GM19239 (cell line): ENCODE measurements at regions not wholly inside any gene's neighbourhood (a gene's known extent, or its start where the extent isn't known, plus 50 kb on each side); places are given as distances from the start of the nearest gene placed in this dataset.

Experiments
- DNase-seq: peaks from one replicate; pipeline ENCODE4 v3.0.0; 2011; ENCODE audit warnings: low spot score; ENCODE audit not compliant: insufficient read length
- FAIRE-seq: peaks from 2 replicates; lab custom pipeline; 2011; peaks lifted over from hg19 to GRCh38; lab: Jason Lieb, UNC

DNA sequence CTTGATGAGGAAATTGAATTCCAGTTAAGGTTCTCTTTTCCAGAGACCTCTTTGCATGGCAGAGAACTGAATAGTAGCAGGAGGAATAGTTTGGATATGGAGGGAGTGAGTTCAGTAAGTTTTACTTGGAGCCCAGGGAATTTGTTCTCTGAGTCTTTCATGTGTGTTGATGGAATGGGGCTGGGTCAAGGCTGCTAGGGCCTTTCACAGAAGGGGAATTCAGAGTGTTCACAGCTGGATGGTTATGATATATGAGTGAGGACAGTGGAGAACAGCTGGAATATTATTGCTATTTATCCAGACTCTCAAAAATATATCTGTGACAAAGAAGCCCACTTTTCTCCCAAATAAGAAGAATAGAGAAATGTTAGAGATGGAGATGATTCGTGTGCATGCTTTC lies 372.8 kb downstream of the PLK2 start:
- DNase-seq (no peak), FAIRE-seq (no peak)

DNA sequence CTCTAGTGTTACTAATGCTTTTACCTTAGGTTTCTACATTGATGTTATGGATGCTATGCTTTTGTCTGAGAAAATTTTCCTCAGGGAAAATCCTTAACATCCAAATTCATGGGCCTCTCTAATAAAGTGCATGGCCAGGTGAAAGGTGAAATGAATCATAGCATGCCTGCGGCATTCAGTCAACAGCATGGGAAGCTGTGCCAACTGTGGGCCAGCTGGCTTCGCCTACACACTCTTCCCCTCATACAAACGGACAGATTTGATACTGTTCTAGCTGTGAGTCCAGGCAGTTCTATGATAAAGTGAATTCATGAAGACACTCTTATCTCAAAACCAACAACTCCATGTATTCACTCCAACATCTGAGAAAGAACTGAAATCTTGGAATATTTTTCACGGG lies 374.1 kb downstream of the PLK2 start:
- no peak for FAIRE-seq
- no peak for DNase-seq

DNA sequence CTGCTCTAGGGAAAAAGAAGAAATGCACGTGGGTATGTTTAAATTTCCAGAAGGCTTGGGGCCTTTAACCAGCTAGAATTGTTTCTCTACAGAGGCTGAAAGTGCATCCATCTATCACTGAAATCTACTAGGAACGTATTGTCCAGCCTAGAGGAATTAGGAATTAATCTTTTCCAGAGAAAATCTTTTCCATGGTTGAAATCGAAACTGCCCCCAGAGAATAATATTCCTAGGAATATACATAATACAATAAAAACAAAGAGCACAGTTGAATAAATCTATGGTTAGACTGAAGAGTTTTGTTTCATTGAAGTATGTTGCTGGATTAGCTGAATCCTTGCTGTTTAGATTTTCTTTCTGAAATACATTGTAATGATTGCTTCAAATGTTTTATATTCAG lies 378.5 kb downstream of the PLK2 start:
- no peak for FAIRE-seq
- no peak for DNase-seq

- FAIRE-seq = no peak
- DNase-seq = no peak
These were observed 379.3 kb downstream of the PLK2 start for GRCh38 chr5:58080573-58080972.

DNA sequence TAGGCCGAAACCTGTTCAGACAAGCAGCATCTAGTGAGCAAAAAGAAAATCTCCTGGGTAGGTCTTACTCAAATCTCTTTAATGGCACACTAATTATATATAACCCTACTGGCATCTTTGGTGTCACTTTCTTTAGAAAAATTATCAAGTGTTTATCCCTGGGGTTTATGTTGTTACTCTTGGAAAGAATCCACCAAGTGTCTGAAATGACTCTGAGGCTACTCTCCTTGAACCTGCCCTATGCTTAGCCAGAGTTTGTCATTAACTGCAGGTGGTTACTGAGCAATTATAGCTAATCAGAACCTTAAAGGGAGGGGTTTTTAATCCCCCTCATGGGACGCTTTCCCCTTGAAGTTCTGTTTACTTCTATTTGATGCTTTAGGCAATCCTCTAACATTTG lies 381.9 kb downstream of the PLK2 start:
- DNase-seq (no peak), FAIRE-seq (no peak)

DNA sequence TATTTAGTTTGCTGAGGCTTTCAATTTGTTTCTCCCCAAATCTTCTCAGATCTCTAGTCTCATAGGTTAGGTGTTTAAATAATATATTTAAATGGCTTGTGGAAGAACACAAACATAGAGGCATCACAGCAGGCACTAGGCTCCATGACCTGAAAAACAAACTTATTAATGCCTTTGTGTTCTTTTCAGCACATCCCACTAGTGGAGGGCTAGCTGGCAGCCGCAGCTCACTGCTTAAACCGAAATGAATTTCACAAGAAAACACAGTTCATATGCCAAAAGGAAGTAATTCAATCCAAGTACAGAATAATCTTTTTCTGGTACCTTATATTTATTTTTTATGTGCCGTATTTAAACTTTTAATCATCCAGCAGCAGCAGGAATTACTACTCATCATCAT lies 382.5 kb downstream of the PLK2 start:
- FAIRE-seq = no peak
- DNase-seq = no peak

DNA sequence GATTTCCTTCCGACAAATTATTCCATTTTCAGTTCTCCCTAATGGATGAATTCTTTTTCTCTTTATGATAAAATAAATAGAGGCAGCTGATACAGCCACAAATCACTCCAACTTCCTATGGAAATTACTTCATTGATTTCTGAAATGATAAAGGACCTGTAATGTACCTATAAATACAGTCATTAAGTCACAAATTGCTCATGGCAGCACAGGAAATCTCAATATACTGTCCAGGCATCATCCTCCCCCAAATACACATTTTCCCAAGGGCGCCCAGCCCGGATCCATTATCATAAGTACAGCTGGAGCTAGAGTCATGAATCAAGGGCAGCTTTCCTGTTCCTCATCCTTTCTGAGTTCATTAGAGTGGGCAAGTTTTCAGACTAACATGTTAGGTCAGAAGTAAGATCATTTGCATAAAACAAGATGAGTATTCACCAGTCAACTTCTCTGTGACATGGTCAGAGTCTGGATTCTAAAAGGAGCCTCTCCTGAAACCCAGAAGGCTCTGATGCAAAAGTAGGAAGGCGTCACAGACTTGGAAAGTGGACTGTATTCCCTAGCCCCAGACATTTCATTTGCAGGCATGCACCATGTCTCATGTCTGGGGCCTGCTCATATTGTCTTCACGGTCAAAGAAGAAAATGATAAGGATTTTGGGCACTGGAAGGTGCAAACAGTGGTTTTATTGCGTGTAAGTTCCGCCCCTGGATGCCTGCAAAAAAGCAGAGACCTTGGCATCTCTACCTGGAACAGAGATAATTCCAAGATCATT lies 383.2 kb downstream of the PLK2 start:
- DNase-seq (no peak), FAIRE-seq (no peak)

- FAIRE-seq = no peak
- DNase-seq = no peak
These were observed 384.0 kb downstream of the PLK2 start for GRCh38 chr5:58075907-58076306.

DNA sequence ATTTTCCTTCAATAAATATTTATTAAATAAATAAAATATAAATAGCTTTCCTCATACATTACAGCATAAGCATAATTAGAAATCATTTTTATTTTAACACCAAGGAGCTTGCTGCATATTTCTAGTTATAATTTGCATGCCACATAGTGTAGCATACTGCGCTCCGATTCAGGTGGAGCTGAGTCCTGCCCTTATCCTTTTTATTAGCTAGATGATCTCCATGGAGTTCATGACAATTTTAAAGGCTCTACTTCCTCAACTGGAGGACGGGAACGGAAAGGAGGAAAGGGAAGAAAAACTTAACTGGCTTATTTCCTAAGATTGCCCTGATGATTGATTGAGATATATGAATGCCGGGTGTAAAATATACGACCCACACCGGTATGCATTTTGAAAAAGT lies 385.2 kb downstream of the PLK2 start:
- no peak for FAIRE-seq

DNA sequence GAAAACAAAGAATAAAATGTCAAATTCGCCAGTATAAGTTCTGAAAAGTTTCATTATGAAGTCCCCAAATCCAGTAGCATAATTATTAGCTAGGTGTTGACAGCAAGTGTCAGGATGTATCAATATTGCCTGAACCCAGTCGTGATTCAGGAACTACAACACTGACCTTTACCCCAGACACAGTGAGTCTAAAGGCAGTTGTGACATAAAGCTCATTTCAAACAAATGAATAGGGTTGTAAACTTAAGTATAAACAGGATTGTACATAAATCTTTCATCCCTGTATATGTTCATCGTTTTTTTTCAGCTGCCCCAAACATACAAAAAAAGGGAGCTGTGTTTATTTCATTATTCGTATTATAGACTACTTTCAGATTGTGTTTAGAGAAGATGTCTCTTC lies 385.7 kb downstream of the PLK2 start:
- no peak for FAIRE-seq
- no peak for DNase-seq

More for the DNA sequence above, 385.2 kb downstream of the PLK2 start:
- DNase-seq = no peak

- FAIRE-seq (no peak), DNase-seq (no peak)
These were observed 386.6 kb downstream of the PLK2 start for GRCh38 chr5:58073243-58073642.

DNA sequence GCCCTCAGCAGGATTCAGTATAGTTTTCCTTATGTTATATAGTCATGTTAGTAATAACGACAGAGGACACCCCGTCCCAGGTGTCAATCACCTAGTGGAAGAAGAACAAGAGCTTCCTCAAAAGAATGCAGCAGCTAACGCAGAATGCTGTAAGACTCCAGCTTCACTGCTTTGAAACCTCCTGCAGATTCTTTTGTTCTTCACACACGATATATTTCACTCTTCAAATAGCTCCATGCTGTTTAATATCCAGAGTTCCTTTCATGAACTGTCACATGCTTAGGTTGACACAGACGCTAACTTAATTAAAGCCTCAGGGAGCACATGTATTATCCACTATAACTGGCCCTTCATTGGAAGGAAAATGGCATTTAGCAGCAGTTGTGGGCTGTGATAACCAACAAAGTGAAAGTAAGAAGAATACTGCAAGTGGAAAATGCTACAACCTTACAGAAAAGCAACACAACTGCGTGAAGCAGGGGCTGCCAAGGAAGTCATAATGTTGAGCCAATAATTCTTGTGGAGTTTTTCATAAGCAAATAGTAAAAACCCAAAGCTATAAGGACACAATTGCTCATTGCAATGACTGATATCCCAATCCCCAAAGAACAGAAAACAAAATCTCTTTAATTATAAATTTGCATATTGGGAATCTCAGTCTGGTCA lies 387.5 kb downstream of the PLK2 start:
- FAIRE-seq = no peak
- DNase-seq = no peak

DNA sequence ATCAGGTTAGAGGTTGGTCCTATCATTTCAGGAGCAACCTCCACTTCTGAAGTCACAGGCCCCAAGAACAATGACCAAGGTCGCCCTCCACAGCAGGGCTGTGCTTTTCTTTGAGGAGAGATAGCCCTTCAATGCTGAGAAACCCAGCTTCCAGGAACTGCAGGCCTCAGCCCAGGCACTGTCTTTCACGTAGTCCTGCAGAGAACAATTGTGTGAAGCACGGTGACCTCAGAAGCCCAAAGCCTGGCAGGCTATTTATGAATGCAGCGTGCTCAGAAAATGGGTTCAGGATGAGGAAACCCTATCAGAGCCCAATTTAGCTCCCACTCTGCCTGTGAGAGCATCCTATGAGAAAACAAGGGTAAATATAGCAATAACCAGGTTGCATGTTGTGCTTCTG lies 388.3 kb downstream of the PLK2 start:
- FAIRE-seq (no peak), DNase-seq (no peak)

DNA sequence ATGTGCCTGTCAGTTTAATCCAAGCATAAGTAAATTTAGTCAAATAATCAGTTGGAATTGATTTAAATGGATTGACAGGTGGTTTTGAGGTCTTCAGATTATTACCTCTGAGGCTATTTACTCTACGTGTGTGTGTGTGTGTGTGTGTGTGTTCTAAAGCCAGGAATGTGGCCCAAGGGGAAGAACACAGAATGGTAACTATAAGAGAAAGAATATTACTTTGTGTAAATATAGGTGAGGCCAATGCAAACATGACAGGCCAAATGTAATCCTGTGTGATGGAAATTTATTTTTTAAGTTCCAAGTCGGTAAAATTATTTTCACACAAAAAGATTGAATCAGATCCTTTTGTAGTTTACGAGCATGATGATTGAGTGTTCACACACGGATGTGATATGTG lies 390.0 kb downstream of the PLK2 start:
- FAIRE-seq (no peak), DNase-seq (no peak)

DNA sequence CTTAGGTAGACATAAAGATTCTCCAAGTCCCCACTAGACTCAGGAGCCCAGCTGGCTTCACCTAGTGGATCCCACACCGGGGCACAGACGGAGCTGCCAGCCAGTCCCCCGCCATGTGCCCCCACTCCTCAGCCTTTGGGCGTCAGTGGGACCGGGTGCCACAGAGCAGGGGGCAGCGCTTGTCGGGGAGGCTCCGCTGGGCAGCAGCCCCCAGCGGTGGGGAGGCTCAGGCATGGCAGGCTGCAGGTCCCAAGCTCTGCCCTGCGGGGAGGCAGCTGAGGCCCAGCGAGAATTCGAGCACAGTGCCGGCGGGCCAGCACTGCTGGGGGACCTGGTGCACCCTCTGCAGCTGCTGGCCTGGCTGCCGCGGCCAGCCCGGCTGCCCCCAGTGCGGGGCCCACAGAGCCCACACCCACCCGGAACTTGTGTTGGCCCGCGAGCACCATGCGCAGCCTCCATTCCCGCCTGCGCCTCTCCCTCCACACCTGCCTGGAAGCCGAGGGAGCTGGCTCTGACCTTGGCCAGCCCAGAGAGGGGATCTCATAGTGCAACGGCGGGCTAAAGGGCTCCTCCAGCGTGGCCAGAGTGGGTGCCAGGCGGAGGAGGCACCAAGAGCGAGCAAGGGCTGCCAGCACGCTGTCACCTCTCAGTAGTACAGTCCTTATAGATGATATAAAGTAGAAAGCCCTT lies 390.7 kb downstream of the PLK2 start:
- FAIRE-seq = no peak
- DNase-seq = no peak

- FAIRE-seq (no peak), DNase-seq (no peak)
These were observed 393.3 kb downstream of the PLK2 start for GRCh38 chr5:58066557-58066956.

DNA sequence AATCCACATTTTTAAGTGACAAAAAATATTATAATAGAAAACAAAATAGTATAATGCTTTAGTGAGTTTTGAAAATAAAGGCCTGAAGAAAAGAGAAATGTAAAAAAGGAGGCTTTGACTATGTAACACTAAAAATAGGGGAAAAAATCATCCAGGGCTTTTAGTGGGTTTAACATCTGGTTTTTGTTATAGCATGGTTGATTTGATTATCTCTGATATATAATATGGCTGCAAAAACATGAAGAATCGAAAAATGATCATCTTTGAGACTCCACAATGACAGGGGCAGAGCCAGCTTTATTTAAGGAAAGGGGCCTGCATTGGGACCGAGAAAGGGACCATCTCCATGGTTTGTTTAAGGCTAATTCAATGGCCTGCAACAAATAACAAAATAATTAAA lies 393.8 kb downstream of the PLK2 start:
- FAIRE-seq (no peak), DNase-seq (no peak)

DNA sequence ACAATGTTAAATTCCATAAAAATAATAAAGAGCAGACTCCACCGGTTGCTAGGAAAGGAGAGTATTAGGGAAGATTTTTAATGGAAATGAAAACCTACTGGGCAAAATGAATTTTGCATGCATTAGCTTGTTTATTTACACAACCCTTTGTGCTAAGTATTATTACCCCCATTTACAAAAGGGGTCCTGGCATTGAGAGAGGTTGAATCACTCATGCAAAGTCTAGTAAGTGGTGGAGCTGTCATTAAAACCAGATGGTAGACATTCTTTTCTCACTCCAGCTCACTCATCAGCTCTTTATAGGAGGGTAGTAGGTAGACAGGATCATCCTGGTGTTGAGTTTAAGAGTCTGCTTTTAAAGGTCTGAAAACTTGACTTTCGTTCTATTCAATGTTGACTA lies 395.1 kb downstream of the PLK2 start:
- no peak for DNase-seq
- FAIRE-seq = no peak

- FAIRE-seq (no peak), DNase-seq (no peak)
These were observed 398.9 kb downstream of the PLK2 start for GRCh38 chr5:58060996-58061395.

- DNase-seq (no peak), FAIRE-seq (no peak)
These were observed 402.6 kb downstream of the PLK2 start for GRCh38 chr5:58057324-58057723.

- FAIRE-seq (no peak), DNase-seq (no peak)
These were observed 403.3 kb downstream of the PLK2 start for GRCh38 chr5:58056546-58056945.
